ENCODE measurements at regions not wholly inside any gene's neighbourhood (a gene's known extent, or its start where the extent isn't known, plus 50 kb on each side); places are given as distances from the start of the nearest gene placed in this dataset.

DNA sequence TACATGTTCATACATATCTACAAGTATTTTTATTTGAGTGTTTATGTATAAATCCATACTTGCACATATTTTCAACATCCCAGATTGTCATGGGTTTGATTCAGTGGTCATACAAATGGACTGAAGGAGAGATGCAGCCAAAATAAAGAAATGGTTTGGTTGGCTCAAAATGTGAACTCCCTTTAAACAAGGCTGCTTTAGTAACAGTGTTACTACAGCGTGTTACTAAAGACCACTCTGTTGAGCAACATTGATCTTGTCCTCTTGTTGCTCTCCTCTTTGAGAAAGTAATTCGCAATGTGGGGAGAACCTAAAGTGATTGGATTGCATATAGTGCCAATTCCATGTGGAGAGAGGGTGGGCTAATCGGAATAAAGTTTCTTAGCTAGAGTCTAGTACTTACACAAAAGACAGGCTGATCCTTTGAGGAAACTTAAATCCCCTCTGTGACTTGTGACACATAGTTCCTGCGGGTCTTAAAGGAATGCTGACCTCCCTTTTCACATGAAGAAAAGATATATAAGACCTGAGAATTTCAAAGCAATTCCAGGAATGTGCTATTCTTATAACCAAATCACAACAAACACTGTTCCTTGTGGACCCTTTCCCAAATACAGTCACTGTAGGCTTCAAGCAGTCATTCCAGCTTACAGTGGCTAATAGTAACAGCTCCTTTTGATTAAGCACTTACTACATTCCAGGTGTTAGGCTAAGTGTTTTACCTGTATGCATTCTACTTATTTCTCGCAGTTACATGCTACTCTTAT, 144.3 kb downstream of the FZD1 start:
- no peak for TF ChIP-seq CTCF (IDR thresholded peaks at IDR 0.05)
- no peak for TF ChIP-seq POLR2A (IDR thresholded peaks at IDR 0.05)
- Histone ChIP-seq H3K9me3 (no peaks in the 10 kb centered on the region), H3K4me3 (no peak overlapping the region), H3K27ac (no peak overlapping the region), H3K27me3 (no peaks in the 10 kb centered on the region), H3K4me1 (no peaks in the 10 kb centered on the region), H3K36me3 (no peaks in the 10 kb centered on the region)
- DNase-seq: no peak
- intact Hi-C loops (cut with DNase I; ENCODE audit: low total_unique reads): no loop called here

- no peaks in the 10 kb centered on the region for H3K27me3 ChIP-seq
- H3K36me3 ChIP-seq: no peaks in the 10 kb centered on the region
- H3K27ac ChIP-seq: no peak overlapping the region
- TF ChIP-seq CTCF (IDR thresholded peaks at IDR 0.05) (no peak), POLR2A (IDR thresholded peaks at IDR 0.05) (no peak)
- DNase-seq: no peak
- no peaks in the 10 kb centered on the region for H3K4me1 ChIP-seq
- H3K9me3 ChIP-seq: no peaks in the 10 kb centered on the region
- H3K4me3 ChIP-seq: no peak overlapping the region
- intact Hi-C loops (cut with DNase I; ENCODE audit: low total_unique reads): no loop called here
Measured at GRCh38 chr7:91411060-91411459, 146.8 kb downstream of the FZD1 start.

- no peaks in the 10 kb centered on the region for H3K36me3 ChIP-seq
- H3K4me3 ChIP-seq: no peak overlapping the region
- H3K9me3 ChIP-seq: no peaks in the 10 kb centered on the region
- DNase-seq: no peak
- no peaks in the 10 kb centered on the region for H3K27me3 ChIP-seq
- intact Hi-C loops (cut with DNase I; ENCODE audit: low total_unique reads): no loop called here
- H3K4me1 ChIP-seq: no peaks in the 10 kb centered on the region
- TF ChIP-seq CTCF (IDR thresholded peaks at IDR 0.05) (no peak), POLR2A (IDR thresholded peaks at IDR 0.05) (no peak)
- H3K27ac ChIP-seq: no peak overlapping the region
Measured at GRCh38 chr7:91412298-91412697, 148.1 kb downstream of the FZD1 start.

GRCh38 chr7:91414734-91415133, 150.5 kb downstream of the FZD1 start:
- Histone ChIP-seq H3K36me3 (no peaks in the 10 kb centered on the region), H3K9me3 (no peaks in the 10 kb centered on the region), H3K4me1 (no peaks in the 10 kb centered on the region), H3K4me3 (no peak overlapping the region), H3K27me3 (no peaks in the 10 kb centered on the region), H3K27ac (no peak overlapping the region)
- no peak for TF ChIP-seq CTCF (IDR thresholded peaks at IDR 0.05)
- no peak for TF ChIP-seq POLR2A (IDR thresholded peaks at IDR 0.05)
- intact Hi-C loops (cut with DNase I; ENCODE audit: low total_unique reads): no loop called here
- no peak for DNase-seq

DNA sequence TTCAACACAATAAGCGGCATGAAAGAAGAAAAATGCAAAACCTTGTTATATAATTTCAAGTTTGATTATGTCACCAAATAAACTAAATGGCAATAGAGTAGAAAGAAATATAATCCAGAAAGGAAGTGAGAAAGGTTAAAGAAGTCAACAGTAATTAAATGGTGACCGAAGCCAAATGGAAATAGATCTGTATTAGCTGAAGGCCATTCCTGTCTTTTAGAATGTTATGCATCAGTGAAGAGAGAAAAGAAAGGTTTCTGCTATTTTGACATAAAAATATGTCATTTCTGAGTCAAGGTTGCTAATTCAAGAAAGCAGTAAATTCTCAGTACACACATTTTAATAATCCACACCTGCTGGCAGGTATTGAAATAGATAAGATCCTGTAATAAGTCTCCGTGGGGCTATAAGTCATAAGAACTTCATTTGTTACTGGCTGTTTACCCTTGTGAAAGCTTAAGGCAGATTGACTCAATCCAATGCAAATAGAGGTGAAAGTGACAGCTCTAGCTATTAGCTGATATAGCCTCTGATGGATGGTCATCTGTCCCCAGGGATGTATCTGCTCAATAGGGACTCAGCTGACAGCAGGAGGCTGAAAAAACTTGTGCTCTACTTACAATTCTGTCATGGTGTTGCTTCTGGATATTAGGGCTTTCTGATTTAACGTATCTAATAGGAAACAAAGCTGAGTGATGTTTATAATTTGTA, 152.1 kb downstream of the FZD1 start:
- Histone ChIP-seq H3K4me1 (no peaks in the 10 kb centered on the region), H3K27ac (no peak overlapping the region), H3K36me3 (no peaks in the 10 kb centered on the region), H3K27me3 (no peaks in the 10 kb centered on the region), H3K4me3 (no peak overlapping the region), H3K9me3 (no peaks in the 10 kb centered on the region)
- no peak for DNase-seq
- intact Hi-C loops (cut with DNase I; ENCODE audit: low total_unique reads): no loop called here
- no peak for TF ChIP-seq POLR2A (IDR thresholded peaks at IDR 0.05)
- no peak for TF ChIP-seq CTCF (IDR thresholded peaks at IDR 0.05)
